ENCODE measurements at regions not wholly inside any gene's neighbourhood (a gene's known extent, or its start where the extent isn't known, plus 50 kb on each side); places are given as distances from the start of the nearest gene placed in this dataset.

GRCh38 chr2:190809139-190809764, 71.4 kb upstream of the GLS start:
- no peak for DNase-seq (ENCODE audit: low spot score)

GRCh38 chr2:190809876-190810525, 70.6 kb upstream of the GLS start:
- no peak for DNase-seq (ENCODE audit: low spot score)

- DNase-seq (ENCODE audit: low spot score): no peak
Observed at GRCh38 chr2:190810981-190811587, 69.5 kb upstream of the GLS start.

GRCh38 chr2:190811811-190812210, 68.8 kb upstream of the GLS start:
- DNase-seq (ENCODE audit: low spot score): no peak

- DNase-seq (ENCODE audit: low spot score): no peak
Observed at GRCh38 chr2:190812506-190813294, 67.9 kb upstream of the GLS start.

GRCh38 chr2:190815226-190815625, 65.4 kb upstream of the GLS start:
- no peak for DNase-seq (ENCODE audit: low spot score)

GRCh38 chr2:190817082-190817481, 63.5 kb upstream of the GLS start:
- DNase-seq (ENCODE audit: low spot score): no peak

GRCh38 chr2:190819840-190820301, 60.8 kb upstream of the GLS start:
- no peak for DNase-seq (ENCODE audit: low spot score)

- DNase-seq (ENCODE audit: low spot score): no peak
Observed at GRCh38 chr2:190820416-190820815, 60.2 kb upstream of the GLS start.

- DNase-seq (ENCODE audit: low spot score): no peak
Observed at GRCh38 chr2:190822043-190822442, 58.6 kb upstream of the GLS start.

GRCh38 chr2:190827720-190828119, 52.9 kb upstream of the GLS start:
- DNase-seq (ENCODE audit: low spot score): no peak

- DNase-seq (ENCODE audit: low spot score): no peak
Observed at GRCh38 chr2:190829642-190830041, 51.0 kb upstream of the GLS start.
